Stimulated activated CD4-positive, alpha-beta T cell treated with anti-CD3 and anti-CD28 coated beads, Interleukin-4, amount 100 ng/mL, for 4 hours (primary cell): ENCODE measurements at regions not wholly inside any gene's neighbourhood (a gene's known extent, or its start where the extent isn't known, plus 50 kb on each side); places are given as distances from the start of the nearest gene placed in this dataset.
"Not testable (repeated sequence)": the region's sequence is repeated elsewhere in the genome, so short reads cannot be mapped to it uniquely, and the experiment has no call there.

Source experiments
- DNase-seq, 2 experiments: peaks; one replicate each; pipeline ENCODE4 v3.0.0-alpha.2; 2020

DNA sequence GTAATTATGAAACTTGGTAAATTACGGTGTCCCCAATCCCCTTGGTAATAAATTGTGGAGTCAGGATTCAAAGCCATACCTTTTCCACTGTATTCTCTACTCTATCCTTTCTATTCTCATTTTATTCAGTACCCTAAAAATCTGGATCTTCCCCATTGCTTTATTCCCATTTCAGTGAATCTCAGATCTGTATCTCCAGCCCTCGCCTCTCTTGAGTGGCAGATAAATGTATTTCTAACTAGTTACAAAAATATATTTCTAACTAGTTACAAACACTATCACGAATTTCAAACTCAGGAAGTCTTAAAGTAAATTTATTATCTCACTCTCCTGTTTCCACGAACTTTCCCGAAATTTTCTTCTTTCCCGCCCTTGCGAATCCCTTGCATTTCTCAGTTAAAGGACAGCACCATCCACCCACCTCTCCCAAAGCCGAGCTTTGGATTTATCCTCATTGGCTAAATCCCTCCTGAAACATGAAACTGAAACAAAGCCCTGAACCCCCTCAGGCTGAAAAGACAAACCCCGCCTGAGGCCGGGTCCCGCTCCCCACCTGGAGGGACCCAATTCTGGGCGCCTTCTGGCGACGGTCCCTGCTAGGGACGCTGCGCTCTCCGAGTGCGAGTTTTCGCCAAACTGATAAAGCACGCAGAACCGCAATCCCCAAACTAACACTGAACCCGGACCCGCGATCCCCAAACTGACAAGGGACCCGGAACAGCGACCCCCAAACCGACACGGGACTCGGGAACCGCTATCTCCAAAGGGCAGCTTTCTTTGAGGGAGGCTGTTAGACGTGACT is 164.3 kb upstream of the PABPC3 start:
- DNase-seq = no peak

DNA sequence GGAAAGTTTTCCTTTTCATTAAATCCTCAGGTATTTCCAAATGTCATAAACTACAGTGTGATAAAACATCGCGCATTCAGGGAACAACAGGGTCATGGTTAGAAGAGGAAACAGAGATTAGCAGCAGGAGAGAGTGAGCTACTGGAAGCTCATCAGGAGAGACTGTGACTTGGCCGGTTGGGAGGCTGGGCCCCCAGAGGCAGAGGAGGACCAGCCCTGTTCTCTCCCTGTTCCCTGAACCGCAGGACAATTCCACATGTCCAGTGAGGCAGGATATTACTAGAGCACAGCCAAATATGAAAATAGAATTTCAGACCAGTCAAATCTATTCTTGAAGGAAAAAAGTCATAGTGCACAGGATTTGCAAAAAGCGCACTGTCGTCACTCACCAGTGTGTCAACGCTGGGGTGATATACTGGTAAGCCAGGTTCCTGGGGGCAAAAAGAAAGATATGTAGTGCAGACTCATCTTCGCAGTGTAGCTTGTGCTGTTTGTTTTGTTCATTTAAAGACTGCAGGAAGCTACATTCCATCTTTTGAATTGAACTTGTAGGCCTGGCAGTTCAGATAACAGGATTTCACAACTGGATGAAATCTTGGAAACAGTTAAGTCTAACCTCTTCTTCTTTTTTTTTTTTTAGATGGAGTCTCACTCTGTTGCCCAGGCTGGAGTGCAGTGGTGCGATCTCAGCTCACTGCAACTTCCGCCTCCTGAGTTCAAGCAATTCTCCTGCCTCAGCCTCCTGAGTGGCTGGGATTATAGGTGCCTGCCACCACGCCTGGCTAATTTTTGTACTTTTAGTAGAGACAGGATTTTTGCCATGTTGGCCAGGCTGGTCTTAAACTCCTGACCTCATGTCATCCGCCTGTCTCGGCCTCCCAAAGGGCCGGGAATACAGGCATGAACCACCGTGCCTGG is 162.6 kb upstream of the PABPC3 start:
- not testable (repeated sequence) for DNase-seq

DNA sequence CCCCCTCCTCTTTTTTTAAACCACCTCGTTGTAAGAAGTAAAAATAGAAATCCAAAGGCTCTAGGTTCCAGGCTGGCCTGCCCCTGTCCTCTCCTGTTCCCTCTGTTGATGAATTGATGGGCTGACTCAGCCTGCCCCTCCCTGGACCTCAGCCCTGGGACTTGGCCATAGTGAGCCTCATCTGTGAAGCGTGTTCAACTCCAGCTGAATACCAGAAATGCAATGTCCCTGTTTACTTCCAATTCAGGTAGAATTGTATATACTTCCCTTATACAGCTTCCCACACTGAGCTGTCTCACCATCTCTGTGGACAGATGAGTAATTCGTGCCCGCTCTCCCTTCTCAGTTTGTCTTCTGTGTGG is 161.9 kb upstream of the PABPC3 start:
- DNase-seq = not testable (repeated sequence)

DNA sequence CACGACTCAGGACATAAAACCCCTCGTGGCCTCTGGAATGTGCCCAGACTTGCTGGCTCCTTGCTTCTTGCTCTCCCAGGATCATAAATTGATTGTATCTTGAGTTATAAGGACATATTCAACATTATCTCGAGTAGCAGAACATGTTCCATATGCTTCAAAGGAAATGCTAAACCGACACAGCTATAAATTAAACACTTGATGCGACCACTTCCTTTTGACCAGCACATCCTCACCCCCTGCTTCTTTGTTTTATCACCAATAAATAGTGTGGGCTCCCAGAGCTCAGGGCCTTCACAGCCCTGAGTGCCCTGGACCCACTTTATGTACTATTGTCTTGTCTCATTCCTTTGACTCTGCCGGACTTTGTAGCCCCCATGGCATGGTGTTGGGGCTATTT is 157.0 kb upstream of the PABPC3 start:
- no peak for DNase-seq

DNA sequence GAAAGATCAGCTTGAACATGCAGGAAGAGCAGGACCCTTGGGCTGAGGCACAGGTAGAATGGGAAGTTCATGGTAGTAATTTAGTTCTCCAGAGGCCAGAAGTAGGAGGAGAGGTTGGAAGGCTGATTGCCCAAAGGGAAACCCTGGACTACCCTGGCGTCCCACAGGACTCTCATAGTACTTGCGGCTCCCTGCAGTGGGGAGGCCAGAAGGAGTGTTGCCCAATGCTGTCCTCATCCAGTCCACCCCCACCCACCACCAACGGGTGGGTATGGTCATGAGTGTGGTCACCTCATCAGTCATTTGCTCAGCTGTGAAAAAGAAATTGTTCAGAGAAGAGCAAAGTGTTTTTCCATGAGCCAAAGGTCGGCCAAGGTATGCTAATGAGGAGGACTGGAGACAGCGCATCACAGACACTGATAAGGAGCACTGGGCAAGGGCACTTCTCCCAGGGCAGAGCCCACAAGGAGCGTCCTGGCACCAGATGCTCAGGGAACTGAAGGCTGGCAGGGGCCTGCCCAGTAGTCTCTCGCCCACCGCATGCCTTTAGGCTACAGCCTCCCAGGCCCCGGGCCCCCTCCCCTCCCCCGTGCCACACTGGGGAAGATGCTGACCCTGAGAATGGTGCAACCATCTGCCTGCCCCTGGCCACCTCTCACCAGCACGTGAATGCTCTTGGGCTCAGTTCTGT is 154.8 kb upstream of the PABPC3 start:
- not testable (repeated sequence) for DNase-seq

DNA sequence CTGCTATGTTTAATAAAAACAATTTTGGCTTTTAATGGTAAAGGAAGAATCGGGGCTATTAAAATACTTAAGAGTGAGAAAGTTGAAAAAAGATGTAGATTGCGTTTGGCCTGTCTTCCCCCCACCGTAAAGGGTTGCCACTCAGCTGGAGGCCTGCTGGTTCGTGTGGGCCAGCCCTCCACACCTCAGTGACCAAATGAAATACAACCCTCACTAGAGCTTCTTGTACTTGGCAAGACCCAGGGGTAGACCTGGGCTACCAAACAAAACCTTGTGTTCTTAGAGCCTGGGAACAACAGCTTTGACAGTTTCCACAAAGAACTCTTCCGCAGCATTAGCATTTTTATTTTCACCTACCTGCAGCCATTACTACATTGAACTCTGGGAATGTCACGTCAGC is 152.8 kb upstream of the PABPC3 start:
- no peak for DNase-seq

DNA sequence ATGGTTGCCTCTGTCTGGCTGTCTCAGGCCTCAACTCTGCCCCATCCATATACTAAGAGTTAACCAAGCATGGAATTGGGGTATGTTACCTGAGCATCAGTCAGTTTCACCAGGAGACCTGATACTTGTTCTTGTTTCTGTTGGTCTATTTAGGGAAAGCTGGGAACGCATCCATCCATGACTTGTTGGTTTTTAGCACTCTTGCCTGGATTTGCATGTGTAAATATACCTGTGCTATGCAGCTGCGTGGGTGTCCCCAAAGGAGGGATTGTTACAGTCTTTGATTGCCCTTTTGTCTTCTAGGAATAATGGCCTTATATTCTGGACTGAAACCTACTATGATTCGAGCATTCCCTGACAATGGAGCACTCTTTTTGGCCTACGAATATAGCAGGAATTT is 151.9 kb upstream of the PABPC3 start:
- not testable (repeated sequence) for DNase-seq

DNA sequence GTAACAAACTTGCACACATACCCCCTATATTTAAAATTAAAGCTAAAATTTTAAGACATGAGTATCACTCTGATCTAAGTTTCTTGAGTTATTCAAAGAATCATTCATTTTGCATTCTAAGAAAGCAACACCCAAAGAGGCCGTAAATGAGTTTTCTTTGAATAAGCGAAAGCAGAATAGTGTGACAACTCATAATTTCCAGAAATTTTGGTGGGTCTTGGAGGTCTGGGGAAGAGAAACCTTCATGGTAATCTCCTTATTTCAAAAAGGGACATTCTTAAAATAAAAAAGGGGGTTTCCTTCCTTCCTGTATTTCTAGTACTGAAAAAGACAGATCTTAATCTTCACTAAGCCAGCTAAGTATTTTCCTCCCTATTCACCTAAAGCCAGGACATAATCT is 147.0 kb upstream of the PABPC3 start:
- DNase-seq = not testable (repeated sequence)

DNA sequence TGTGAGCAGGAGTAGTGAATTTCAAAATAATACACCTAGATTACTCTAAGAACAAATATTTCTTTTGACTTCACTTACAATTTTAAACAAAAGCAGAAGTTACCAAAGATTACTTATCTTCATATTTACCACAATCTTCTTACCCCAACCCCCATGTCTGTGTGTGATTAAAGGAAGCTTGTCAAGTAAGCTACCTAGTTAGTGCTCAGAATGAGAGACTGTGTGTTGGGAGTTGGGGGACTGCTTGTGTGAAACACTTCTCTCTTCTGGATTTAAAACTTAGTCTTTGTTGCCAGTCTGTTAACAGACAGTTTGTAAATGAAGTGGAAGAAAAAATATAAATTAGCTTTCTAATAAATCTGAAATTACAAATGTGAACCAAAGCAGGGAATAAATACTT is 145.3 kb upstream of the PABPC3 start:
- not testable (repeated sequence) for DNase-seq

DNA sequence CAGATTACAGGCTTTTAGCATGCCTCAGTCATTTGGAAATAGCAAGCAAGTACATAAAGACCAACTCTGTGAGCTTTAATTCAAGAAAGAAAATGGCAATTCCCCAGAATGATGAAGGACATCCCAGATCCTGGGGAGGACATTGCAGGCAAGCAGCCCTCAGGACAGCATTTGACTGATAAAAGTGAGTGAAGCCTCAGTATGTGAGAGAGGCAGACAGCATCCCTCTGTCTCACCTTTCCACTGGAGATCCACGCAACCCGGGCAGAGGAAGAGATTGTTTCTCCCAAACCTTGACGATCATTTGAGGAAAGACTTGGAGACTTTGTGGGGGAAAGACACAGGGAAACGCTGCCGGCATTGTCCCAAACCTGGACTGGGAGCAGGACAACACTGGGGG is 128.0 kb upstream of the PABPC3 start:
- not testable (repeated sequence) for DNase-seq

DNA sequence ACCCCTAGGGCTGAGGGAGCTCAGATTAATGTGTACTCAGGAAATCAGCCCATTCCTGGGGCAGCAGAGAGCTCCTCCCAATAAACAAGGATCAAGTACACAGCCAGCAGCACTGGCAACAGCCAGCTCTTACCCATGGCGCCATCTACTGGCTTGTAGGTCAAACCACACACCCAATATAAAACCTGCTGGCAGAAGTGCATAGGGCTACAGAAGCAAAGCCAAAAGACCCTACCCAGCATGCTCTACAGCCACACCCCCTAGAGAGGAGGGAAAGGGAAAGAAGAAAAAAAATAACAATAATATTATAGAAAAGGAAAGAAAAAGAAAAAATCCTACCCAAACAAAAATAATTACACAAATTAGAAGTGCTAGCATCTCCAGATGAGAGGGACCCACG is 127.5 kb upstream of the PABPC3 start:
- not testable (repeated sequence) for DNase-seq

DNA sequence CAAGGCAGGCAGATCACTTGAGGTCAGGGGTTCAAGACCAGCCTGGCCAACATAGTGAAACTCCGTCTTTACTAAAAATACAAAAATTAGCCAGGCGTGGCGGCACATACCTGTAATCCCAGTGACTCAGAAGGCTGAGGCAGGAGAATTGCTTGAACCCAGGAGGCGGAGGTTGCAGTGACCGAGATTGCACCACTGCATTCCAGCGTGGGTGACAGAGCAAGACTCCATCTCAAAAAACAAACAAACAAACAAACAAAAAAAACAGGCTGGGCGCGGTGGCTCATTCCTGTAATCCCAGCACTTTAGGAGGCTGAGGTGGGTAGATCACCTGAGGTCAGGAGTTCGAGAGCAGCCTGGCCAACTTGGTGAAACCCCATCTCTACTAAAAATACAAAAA is 122.8 kb upstream of the PABPC3 start:
- not testable (repeated sequence) for DNase-seq

DNA sequence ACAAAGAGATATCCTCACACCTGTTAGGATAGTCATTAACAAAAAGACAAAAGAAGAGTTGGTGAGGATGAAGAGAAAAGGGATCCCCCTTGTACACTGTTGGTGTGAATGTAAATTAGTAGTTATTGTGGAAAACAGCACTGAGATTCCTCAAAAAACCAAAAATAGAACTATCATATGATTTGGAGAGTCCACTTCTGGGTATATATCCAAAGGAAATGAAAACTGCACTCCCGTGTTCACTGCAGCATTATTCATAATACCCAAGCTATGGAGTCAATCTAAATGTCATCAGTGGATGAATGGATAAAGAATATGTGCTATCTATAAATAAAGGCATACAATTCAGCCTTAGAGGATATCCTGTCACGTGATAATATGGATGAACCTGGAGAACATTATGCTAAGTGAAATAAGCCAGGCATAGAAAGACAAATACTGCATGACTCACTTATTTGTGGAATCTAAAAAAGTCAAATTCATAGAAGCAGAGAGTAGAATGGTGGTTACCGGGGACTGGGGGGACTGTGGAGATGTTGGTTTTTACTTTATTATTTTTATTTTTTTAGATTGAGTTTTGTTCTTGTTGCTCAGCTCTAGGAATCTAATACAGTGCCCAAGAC is 114.6 kb upstream of the PABPC3 start:
- not testable (repeated sequence) for DNase-seq

DNA sequence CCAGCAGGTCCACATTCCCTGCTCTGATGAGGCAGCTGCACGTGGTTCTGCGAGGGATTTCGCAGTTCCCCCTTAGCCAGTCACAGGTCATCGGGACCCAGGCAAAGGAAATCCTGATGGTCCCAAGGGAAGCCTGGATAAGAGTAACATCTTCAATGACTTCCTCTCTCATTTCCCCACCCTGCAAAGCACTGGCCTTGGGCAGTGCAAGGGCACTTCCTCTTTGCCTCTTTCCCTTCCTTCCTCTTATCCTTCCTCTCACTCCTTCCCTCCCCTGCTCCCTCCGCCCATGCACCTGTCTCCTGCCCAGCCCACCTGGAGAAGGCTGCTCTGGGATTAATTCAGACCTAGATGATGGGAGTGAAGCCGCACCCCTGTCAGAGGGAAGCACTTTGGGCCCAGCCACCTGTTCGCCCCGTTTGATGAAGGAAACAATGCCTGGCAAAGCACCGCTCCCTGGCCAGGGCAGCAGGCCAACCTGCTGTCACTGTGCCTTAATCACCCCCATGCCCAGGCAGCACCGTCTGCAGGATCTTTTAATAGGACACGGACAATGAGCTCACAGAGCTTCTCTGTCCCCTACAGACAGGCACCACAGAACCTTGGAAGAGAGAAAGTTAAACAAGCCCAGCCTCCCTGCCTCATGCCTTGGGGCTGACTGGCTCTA is 113.5 kb upstream of the PABPC3 start:
- DNase-seq = no peak

DNA sequence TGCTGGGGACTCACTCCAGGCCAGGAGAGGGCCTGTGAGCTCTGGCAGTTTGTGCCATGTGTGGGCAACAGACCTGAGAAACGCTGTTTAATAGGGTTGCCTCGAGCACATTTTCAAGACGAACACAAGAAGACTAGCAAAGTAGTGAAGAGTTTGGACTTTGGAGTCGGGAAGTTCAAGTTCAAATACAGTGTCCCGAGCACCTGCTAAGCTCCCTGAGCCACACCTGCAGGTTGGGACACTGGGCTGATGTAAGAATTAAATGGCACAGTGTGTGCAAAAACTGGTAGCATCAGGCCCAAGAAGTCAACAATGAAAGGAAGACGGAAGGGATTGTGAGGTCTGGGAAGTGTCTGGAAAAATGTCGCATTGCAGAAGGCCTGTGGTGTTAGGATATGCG is 112.8 kb upstream of the PABPC3 start:
- no peak for DNase-seq

DNA sequence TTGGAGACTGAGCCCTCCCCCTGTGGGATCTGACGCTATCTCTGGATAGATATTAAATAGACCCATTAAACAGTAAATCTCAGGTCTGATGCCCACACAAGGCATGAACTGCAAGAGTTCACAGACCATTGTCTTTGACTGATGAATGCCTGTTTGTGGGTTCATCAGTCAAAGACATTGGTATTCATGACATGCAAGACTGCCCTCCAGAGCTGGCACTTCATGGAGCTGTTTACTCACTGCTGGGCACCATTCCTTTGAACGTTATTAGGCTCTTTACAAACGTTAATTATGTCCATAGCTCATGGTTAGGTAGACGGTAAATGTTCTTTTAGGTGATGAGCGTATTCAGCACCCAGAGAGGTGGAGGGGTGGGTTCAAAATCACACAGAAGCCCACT is 111.8 kb upstream of the PABPC3 start:
- no peak for DNase-seq

DNA sequence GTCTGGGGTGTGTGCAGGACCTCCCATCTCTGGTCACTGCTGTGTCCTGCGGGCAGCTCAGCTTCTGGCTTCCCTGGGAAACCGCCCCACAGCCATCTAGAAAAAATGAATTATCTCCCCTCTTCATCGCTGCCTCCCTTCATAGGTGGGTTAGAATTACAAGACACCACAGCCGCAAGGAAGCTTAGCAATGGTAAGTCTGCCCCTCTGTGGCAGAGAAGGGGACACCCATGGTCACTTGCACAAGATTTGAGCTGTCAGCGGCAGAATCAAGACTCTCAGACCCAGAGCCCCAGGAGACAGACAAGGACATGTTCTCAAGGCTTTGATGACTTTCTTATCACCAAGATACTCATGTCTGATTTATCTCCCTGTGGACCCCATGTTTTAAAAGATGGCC is 110.8 kb upstream of the PABPC3 start:
- no peak for DNase-seq

DNA sequence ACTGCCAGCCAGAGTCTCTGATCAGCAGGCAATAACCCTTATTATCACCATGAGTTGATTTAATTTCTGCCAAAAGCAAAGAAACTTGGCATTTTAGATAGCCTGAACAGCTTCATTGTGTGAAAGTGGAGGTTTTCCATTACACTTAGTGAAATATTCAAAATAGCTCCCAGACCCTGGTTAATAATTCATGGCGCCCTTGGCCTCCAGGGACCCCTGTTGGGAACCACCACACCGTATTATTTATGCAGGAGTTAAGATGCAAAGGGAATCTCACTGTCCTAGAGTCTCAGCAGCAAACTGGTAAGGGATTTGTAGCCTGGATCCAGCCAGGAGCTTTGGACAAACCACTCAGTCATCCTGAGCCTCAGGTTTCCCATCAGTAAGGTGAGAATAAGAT is 110.0 kb upstream of the PABPC3 start:
- DNase-seq = no peak

DNA sequence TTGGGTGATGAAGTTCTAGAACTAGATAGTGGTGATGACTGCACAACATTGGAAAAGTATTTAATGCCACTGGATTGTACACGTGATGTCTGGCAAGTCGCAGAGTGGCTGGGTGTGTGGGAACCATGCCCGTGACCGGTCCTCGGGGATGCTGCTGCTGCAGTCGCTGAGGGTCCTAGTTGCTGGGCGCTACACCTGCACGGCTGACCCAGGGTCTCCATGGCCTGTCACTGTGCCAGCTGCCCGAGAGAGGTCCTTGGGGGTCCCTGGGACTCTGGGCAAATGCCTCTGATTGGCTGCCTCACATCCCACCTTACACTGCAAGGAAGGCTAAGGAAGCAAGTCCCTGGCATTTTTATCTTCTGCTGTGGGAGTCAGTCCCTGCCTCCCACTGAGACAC is 109.1 kb upstream of the PABPC3 start:
- no peak for DNase-seq

DNA sequence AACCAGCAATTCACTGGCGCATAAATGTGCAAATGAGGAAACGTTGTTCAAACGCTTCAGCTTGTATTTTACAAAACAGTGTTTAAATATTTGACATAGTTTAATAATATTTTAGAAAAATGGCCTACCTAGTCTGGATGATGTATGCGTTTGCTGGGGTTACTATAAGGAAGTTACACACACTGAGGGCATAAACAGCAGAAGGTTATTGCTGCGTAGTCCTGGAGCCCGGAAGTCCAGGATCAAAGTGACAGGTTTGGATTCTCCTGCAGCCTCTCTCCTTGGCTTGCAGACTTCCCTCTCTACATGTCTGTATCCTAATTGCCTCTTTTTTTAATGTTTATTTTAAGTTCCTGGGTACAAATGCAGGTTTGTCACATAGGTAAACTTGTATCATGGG is 106.0 kb upstream of the PABPC3 start:
- DNase-seq = not testable (repeated sequence)

DNA sequence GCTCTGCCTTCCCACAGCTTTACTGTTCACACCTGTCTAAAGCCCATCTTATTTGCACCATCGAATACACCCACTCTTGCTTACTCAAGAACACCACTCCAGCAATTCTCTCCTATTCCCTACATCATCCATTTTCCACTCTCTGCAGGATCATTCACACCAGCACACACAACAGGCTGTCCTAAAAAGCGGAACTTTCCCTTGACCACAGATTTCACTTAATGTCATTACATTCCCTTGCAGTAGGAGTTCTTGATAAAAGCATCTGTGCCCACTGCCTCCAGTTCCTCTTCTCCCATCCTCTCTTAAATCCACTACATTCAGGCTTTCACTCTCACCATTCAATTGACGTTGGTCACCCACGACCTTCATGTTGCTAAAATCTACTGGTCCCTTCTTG is 103.0 kb upstream of the PABPC3 start:
- not testable (repeated sequence) for DNase-seq

DNA sequence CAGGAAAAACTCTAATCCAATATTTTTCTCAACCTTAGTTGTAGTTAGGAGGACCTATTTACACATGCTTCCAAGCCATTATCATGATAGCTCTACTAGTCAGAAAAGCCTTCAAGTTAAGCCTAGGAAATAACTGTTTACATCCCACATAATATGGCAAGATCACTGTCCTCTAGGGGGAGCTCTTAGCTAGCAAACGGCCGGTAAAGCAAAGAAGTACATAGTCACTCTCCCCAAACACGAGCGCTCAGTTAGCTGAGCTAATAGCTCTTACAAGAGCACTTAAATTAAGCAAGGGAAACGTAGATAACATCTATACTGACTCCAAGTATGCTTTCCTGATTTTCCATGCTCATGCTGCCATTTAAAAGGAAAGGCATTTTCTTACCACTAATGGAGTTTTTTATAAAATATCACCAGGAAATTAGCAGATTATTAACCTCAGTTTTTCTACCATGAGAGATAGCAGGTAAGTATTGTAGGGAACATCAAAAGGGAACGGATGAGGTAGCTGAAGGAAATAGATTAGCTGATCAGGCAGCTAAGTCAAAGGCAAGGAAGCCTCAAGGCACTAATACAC is 100.6 kb upstream of the PABPC3 start:
- peak; percentile 20 to 52 for DNase-seq
